WTC11 (cell line): ENCODE measurements at regions not wholly inside any gene's neighbourhood (a gene's known extent, or its start where the extent isn't known, plus 50 kb on each side); places are given as distances from the start of the nearest gene placed in this dataset.
A peak's percentile ranks its signal among the peaks of the same experiment; 100 is the strongest.

Experiments
- ATAC-seq: fragments of 200-7000 bp; cut with Tn5 transposase; 2 replicates; pipeline ENCODE4 v1.10.0; 2021; ENCODE audit warnings: mild to moderate bottlenecking, moderate library complexity
- CTCF ChIA-PET: fragments of 300-600 bp; sonication (Branson Sonifier 250); formaldehyde crosslinking; loops from one replicate; lab custom pipeline; 2021; ENCODE audit warnings: antibody characterized with exemption; lab: Charles Lee
- POLR2A ChIA-PET: fragments of 350-600 bp; sonication (Branson Sonifier 250); formaldehyde crosslinking; loops from one replicate; lab custom pipeline; 2021; ENCODE audit warnings: antibody characterized with exemption; lab: Charles Lee
- DNase-seq: peaks from one replicate; pipeline ENCODE4 v3.0.0; 2021; ENCODE audit warnings: low spot score
- H3K27ac Mint-ChIP-seq: 2 replicates; pipeline ENCODE4 v1.8.0; 2021; ENCODE audit warnings: mixed read lengths
- H3K27me3 Mint-ChIP-seq: 2 replicates; pipeline ENCODE4 v1.8.0; 2021; ENCODE audit warnings: low read depth, mild to moderate bottlenecking, moderate library complexity, mixed read lengths
- H3K36me3 Mint-ChIP-seq: 2 replicates; pipeline ENCODE4 v1.8.0; 2021; ENCODE audit warnings: mixed read lengths
- H3K4me1 Mint-ChIP-seq: 2 replicates; pipeline ENCODE4 v1.8.0; 2022; ENCODE audit warnings: mixed read lengths
- H3K4me3 Mint-ChIP-seq: 2 replicates; pipeline ENCODE4 v1.8.0; 2021; ENCODE audit warnings: mild to moderate bottlenecking, moderate library complexity, mixed read lengths
- H3K9me3 Mint-ChIP-seq: 2 replicates; pipeline ENCODE4 v1.8.0; 2021; ENCODE audit warnings: mixed read lengths
- ATF3 ChIP-seq: sonication (generic); formaldehyde crosslinking; conservative IDR thresholded peaks from 2 replicates; pipeline ENCODE4 v1.8.1; 2022; ENCODE audit warnings: mild to moderate bottlenecking, missing genetic modification reagents
- E2F1 ChIP-seq: sonication (generic); formaldehyde crosslinking; IDR thresholded peaks from 2 replicates; pipeline ENCODE4 v1.8.0; 2022; ENCODE audit warnings: mild to moderate bottlenecking, missing genetic modification reagents
- ELF4 ChIP-seq: sonication (generic); formaldehyde crosslinking; IDR thresholded peaks from 2 replicates; pipeline ENCODE4 v1.8.1; 2022; ENCODE audit warnings: low read depth, mild to moderate bottlenecking, moderate library complexity, missing genetic modification reagents
- FOXP1 ChIP-seq: sonication (generic); formaldehyde crosslinking; IDR thresholded peaks from 2 replicates; pipeline ENCODE4 v1.8.0; 2022; ENCODE audit warnings: missing genetic modification reagents, mild to moderate bottlenecking, moderate library complexity, borderline replicate concordance
- HMGA2 ChIP-seq: fragments of 250-450 bp; sonication (Bioruptor Pico); IDR thresholded peaks from 2 replicates; pipeline ENCODE4 v1.4.0; 2021; ENCODE audit warnings: mild to moderate bottlenecking, moderate library complexity
- KAT7 ChIP-seq: sonication (generic); formaldehyde crosslinking; IDR thresholded peaks from 2 replicates; pipeline ENCODE4 v1.8.1; 2023; ENCODE audit warnings: missing genetic modification reagents, mild to moderate bottlenecking, borderline replicate concordance
- MAX ChIP-seq: sonication (generic); formaldehyde crosslinking; IDR thresholded peaks from 2 replicates; pipeline ENCODE4 v1.8.0; 2022; ENCODE audit warnings: mild to moderate bottlenecking, missing genetic modification reagents
- NFATC4 ChIP-seq: fragments of 250-450 bp; sonication (Bioruptor Pico); IDR thresholded peaks from 2 replicates; pipeline ENCODE4 v1.9.0; 2021; ENCODE audit warnings: mild to moderate bottlenecking
- NR2C2 ChIP-seq: sonication (generic); formaldehyde crosslinking; IDR thresholded peaks from 2 replicates; pipeline ENCODE4 v1.8.0; 2022; ENCODE audit warnings: mild to moderate bottlenecking, missing genetic modification reagents
- OVOL2 ChIP-seq: fragments of 250-450 bp; sonication (Bioruptor Pico); IDR thresholded peaks from 2 replicates; pipeline ENCODE4 v1.9.0; 2021; ENCODE audit warnings: mild to moderate bottlenecking, borderline replicate concordance
- PRRX2 ChIP-seq: fragments of 250-450 bp; sonication (Bioruptor Pico); IDR thresholded peaks from 2 replicates; pipeline ENCODE4 v1.8.0; 2021; ENCODE audit warnings: mild to moderate bottlenecking
- TCF7 ChIP-seq: sonication (generic); formaldehyde crosslinking; IDR thresholded peaks from 2 replicates; pipeline ENCODE4 v1.8.0; 2022; ENCODE audit warnings: mild to moderate bottlenecking, low read depth, missing genetic modification reagents, moderate library complexity
- TP53 ChIP-seq: sonication (generic); formaldehyde crosslinking; IDR thresholded peaks from 2 replicates; pipeline ENCODE4 v1.8.1; 2023; ENCODE audit warnings: mild to moderate bottlenecking, missing genetic modification reagents
- ZBTB43 ChIP-seq: sonication (generic); formaldehyde crosslinking; IDR thresholded peaks from 2 replicates; pipeline ENCODE4 v1.8.1; 2023; ENCODE audit warnings: mild to moderate bottlenecking, missing genetic modification reagents
- ZNF121 ChIP-seq: sonication (generic); formaldehyde crosslinking; IDR thresholded peaks from 2 replicates; pipeline ENCODE4 v1.8.0; 2023; ENCODE audit warnings: missing genetic modification reagents
- ZNF232 ChIP-seq: sonication (generic); formaldehyde crosslinking; IDR thresholded peaks from 2 replicates; pipeline ENCODE4 v1.8.0; 2022; ENCODE audit warnings: mild to moderate bottlenecking, missing genetic modification reagents
- ZNF263 ChIP-seq: sonication (generic); formaldehyde crosslinking; IDR thresholded peaks from 2 replicates; pipeline ENCODE4 v1.8.1; 2022; ENCODE audit warnings: low read depth, mild to moderate bottlenecking, moderate library complexity, missing genetic modification reagents
- ZNF281 ChIP-seq: sonication (generic); formaldehyde crosslinking; IDR thresholded peaks from 2 replicates; pipeline ENCODE4 v1.8.0; 2023; ENCODE audit warnings: mild to moderate bottlenecking, missing genetic modification reagents
- ZNF416 ChIP-seq: fragments of 250-450 bp; sonication (Bioruptor Pico); IDR thresholded peaks from 2 replicates; pipeline ENCODE4 v1.9.0; 2021; ENCODE audit warnings: mild to moderate bottlenecking, inconsistent platforms
- TF ChIP-seq, protein P1 (sequence below): sonication (generic); formaldehyde crosslinking; IDR thresholded peaks from 2 replicates; pipeline ENCODE4 v1.8.1; 2023; ENCODE audit warnings: mild to moderate bottlenecking, moderate library complexity, missing genetic modification reagents
- TF ChIP-seq, protein P2 (sequence below): fragments of 250-450 bp; sonication (Bioruptor Pico); IDR thresholded peaks from 2 replicates; pipeline ENCODE4 v1.8.0; 2021; ENCODE audit warnings: mild to moderate bottlenecking
- TF ChIP-seq, protein P3 (sequence below): fragments of 250-450 bp; sonication (Bioruptor Pico); IDR thresholded peaks from 2 replicates; pipeline ENCODE4 v1.9.0; 2021; ENCODE audit warnings: mild to moderate bottlenecking, borderline replicate concordance

- TF ChIP-seq OVOL2 (CRISPR knock-in tag) (no peak), ZNF263 (no peak), FOXP1 (no peak), KAT7 (CRISPR knock-in tag) (no peak), ZBTB43 (no peak), PRRX2 (CRISPR knock-in tag) (no peak), ZNF121 (CRISPR knock-in tag) (no peak)
- TF ChIP-seq, protein P1, sequence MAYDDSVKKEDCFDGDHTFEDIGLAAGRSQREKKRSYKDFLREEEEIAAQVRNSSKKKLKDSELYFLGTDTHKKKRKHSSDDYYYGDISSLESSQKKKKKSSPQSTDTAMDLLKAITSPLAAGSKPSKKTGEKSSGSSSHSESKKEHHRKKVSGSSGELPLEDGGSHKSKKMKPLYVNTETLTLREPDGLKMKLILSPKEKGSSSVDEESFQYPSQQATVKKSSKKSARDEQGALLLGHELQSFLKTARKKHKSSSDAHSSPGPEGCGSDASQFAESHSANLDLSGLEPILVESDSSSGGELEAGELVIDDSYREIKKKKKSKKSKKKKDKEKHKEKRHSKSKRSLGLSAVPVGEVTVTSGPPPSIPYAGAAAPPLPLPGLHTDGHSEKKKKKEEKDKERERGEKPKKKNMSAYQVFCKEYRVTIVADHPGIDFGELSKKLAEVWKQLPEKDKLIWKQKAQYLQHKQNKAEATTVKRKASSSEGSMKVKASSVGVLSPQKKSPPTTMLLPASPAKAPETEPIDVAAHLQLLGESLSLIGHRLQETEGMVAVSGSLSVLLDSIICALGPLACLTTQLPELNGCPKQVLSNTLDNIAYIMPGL: no peak
Measured at GRCh38 chr13:31614073-31614472, 125.3 kb upstream of the RXFP2 start (continued).

GRCh38 chr13:31614704-31615103, 124.6 kb upstream of the RXFP2 start:
- Mint-ChIP-seq H3K9me3 (peaks cover 18% of the 10 kb centered on the region), H3K27me3 (no peaks in the 10 kb centered on the region; the same call in 1 of the 2 replicates), H3K4me3 (no peak overlapping the region), H3K4me1 (0 out of 2 replicates have a peak, but pooled peaks cover 3% of the 10 kb centered on the region), H3K27ac (no peak overlapping the region), H3K36me3 (peaks cover 2% of the 10 kb centered on the region; the same call in 1 of the 2 replicates)
- ATAC-seq (no peak), DNase-seq (no peak)
- POLR2A ChIA-PET: no interaction called here
- no peak for TF ChIP-seq ATF3
- TF ChIP-seq MAX: no peak
- TF ChIP-seq NFATC4 (CRISPR knock-in tag): no peak
- TF ChIP-seq ZNF416: no peak
- TF ChIP-seq, protein P2, sequence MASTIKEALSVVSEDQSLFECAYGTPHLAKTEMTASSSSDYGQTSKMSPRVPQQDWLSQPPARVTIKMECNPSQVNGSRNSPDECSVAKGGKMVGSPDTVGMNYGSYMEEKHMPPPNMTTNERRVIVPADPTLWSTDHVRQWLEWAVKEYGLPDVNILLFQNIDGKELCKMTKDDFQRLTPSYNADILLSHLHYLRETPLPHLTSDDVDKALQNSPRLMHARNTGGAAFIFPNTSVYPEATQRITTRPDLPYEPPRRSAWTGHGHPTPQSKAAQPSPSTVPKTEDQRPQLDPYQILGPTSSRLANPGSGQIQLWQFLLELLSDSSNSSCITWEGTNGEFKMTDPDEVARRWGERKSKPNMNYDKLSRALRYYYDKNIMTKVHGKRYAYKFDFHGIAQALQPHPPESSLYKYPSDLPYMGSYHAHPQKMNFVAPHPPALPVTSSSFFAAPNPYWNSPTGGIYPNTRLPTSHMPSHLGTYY: no peak
- TF ChIP-seq E2F1 (CRISPR knock-in tag): no peak
- no peak for TF ChIP-seq HMGA2 (CRISPR knock-in tag)
- TF ChIP-seq ELF4 (CRISPR knock-in tag): no peak
- no peak for TF ChIP-seq ZNF232 (CRISPR knock-in tag)
- CTCF ChIA-PET: no interaction called here

DNA sequence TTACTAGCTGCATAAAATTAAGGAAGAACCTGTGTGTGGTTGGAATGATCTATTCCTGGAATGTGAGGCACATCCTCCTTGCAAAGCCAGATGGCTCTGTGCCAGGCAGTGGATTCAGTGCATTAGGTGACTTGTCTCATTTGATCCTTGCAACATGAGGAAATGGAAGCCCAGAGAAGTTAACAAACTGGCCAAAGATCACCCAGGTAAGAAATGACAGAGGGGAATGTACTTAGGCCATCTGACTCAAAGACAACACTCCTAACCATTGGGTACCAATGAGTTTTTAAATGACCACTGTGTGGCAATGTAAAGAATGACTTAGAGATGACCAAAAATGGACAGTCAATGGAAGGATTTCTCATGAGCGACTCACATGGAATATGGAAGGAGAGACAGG, 114.2 kb upstream of the RXFP2 start:
- no peak for DNase-seq
- TF ChIP-seq, protein P3, sequence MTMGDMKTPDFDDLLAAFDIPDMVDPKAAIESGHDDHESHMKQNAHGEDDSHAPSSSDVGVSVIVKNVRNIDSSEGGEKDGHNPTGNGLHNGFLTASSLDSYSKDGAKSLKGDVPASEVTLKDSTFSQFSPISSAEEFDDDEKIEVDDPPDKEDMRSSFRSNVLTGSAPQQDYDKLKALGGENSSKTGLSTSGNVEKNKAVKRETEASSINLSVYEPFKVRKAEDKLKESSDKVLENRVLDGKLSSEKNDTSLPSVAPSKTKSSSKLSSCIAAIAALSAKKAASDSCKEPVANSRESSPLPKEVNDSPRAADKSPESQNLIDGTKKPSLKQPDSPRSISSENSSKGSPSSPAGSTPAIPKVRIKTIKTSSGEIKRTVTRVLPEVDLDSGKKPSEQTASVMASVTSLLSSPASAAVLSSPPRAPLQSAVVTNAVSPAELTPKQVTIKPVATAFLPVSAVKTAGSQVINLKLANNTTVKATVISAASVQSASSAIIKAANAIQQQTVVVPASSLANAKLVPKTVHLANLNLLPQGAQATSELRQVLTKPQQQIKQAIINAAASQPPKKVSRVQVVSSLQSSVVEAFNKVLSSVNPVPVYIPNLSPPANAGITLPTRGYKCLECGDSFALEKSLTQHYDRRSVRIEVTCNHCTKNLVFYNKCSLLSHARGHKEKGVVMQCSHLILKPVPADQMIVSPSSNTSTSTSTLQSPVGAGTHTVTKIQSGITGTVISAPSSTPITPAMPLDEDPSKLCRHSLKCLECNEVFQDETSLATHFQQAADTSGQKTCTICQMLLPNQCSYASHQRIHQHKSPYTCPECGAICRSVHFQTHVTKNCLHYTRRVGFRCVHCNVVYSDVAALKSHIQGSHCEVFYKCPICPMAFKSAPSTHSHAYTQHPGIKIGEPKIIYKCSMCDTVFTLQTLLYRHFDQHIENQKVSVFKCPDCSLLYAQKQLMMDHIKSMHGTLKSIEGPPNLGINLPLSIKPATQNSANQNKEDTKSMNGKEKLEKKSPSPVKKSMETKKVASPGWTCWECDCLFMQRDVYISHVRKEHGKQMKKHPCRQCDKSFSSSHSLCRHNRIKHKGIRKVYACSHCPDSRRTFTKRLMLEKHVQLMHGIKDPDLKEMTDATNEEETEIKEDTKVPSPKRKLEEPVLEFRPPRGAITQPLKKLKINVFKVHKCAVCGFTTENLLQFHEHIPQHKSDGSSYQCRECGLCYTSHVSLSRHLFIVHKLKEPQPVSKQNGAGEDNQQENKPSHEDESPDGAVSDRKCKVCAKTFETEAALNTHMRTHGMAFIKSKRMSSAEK (CRISPR knock-in tag): no peak
- TF ChIP-seq NR2C2 (CRISPR knock-in tag) (no peak), TP53 (no peak), ZNF281 (CRISPR knock-in tag) (no peak), TCF7 (CRISPR knock-in tag) (no peak), ELF4 (CRISPR knock-in tag) (no peak), KAT7 (CRISPR knock-in tag) (no peak), ZNF121 (CRISPR knock-in tag) (no peak)

More for the DNA sequence above, 114.2 kb upstream of the RXFP2 start:
- no peaks in the 10 kb centered on the region for H3K36me3 Mint-ChIP-seq
- CTCF ChIA-PET: no interaction called here
- no peak overlapping the region for H3K4me3 Mint-ChIP-seq
- no peak for ATAC-seq
- H3K4me1 Mint-ChIP-seq: peaks cover 15% of the 10 kb centered on the region
- POLR2A ChIA-PET: no interaction called here
- 0 out of 2 replicates have a peak, but pooled peaks cover 3% of the 10 kb centered on the region for H3K9me3 Mint-ChIP-seq
- H3K27me3 Mint-ChIP-seq: no peaks in the 10 kb centered on the region
- H3K27ac Mint-ChIP-seq: 0 out of 2 replicates have a peak overlapping the region, but pooled peaks have one; percentile 46
